ENCODE measurements at regions not wholly inside any gene's neighbourhood (a gene's known extent, or its start where the extent isn't known, plus 50 kb on each side); places are given as distances from the start of the nearest gene placed in this dataset.
"Not testable (repeated sequence)": the region's sequence is repeated elsewhere in the genome, so short reads cannot be mapped to it uniquely, and the experiment has no call there.

- DNase-seq: no peak
Observed at GRCh38 chr7:86592185-86592584, 51.5 kb upstream of the GRM3 start.

GRCh38 chr7:86574006-86574405 is 69.7 kb upstream of the GRM3 start:
- DNase-seq: no peak

DNA sequence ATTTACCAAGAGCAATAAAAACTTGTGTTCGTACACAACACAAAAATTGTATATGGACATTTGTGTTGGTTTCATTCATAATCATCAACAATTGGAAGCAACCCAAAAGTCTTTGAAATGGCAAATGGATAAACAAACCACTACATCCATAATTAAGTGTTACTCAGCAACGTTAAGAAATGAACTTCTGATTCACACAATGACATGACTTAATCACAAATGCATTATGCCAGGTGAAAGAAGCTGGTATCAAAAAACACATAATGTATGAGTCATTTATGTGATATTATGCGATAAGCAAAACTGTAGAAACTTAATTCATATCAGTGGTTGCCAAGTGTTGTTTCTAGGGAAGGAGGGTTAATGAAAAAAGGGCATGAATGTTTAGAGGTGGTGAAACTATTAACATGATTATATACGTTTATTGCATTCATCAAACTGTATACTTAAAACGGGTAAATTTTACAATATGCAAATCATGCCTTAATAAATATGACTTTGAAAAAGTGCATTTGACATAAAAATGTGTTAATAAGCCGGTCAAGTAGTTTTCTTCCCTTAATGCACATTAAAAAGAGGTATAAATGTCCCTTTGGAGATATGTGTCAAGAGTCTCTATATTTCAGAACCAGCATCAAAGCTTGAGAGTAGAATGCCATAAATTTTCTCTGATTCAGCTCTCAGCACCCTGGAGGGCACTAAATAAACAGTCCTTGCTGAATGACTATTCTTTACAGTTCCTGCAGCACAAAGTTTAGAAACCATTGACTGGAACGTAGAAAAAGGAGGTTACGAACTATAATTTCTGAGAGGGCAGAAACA is 84.8 kb upstream of the GRM3 start:
- DNase-seq: peak; percentile 69

DNA sequence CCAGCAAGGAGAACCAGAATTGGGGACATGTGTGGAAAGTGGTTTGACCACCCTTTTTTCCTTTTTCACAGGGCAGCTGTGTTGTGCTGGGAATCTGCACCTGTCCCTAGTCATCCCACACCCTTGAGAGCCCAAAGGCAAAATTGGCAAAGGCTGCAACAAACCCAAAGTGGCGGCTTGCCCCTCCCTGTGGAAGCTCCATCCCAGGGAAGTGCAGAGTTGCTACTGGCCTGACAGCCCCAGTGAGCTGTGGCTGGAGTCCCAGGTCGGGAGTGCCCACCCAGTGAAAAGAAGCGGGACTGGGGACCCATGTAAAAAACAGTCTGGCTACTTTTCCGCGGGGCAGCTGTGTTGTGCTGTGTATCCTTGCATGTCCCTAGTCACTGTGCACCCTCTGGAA is 109.1 kb upstream of the GRM3 start:
- DNase-seq: no peak

- no peak for DNase-seq
Observed at GRCh38 chr7:86504229-86504628, 139.5 kb upstream of the GRM3 start.

DNA sequence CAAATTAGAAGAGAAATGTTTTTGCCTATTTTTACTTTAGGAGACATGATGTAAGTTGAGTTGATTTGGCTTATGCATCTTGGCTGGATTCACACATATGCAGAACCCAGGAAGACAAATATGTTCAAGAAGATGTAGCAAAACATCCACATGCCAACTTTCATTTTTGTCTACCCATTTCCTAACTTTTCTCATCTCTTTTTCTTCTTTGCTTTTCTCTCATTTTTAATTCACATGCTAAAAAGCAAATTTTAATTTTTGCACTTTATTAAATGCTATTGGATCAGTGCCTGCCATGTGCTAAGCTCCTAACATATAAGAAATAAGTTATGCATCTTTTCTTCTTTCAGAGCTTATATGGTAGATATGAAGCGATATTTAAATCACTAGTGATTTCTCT is 143.7 kb upstream of the GRM3 start:
- DNase-seq: no peak

- no peak for DNase-seq
Observed at GRCh38 chr7:86485827-86486226, 157.9 kb upstream of the GRM3 start.

GRCh38 chr7:86479144-86479543 is 164.6 kb upstream of the GRM3 start:
- no peak for DNase-seq

GRCh38 chr7:86477343-86477935 is 166.3 kb upstream of the GRM3 start:
- DNase-seq: no peak

- no peak for DNase-seq
Observed at GRCh38 chr7:86470763-86471162, 172.9 kb upstream of the GRM3 start.

DNA sequence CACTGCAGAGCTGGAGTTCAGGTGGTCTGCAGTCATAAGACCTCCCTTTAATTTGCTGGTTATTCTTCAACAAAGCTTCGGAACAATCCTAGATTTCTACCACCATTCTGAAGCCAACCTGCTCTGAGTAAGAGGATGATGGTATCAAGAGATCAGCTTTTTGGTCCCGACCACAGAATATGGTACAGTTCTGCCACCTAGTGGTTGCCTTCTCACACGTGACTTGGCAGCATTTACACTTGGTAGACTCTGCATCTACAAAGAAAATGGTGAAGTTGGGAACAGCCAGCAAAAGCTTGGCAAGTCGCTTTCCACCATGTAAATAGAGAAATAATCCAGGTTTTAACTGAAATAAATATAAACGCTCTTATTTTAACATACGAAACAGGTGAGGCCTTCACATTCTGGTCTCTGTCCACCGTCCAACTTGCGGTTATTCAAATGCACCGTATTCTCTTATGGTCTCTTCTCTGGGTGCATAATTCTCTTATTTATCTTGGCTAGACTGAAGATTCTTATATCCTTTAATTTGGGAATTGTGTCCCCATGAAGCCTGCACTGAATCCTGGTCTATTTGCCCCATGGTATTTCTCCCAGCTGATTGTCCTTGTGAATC is 173.9 kb upstream of the GRM3 start:
- peak; percentile 75 for DNase-seq

- DNase-seq: no peak
Observed at GRCh38 chr7:86454753-86455152, 189.0 kb upstream of the GRM3 start.

DNA sequence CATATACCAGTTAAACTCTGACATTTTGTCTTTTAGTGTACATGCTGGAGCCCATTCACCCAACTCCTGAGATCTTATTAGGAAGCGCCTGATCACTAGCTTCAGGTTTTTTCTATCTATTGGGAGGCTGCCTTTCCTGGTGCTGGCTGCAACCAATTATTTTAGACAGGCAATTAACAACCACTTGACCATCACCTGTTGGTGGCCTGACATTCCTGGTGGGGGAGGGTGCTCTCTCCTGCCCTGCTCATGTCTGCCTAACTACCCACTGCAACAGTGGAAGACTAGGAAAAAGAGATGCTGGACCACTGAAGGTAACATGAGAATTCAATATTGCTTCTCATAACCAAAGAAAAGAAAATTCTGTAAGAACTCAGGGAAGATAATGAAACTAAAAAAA is 190.3 kb upstream of the GRM3 start:
- DNase-seq: peak; percentile 15

DNA sequence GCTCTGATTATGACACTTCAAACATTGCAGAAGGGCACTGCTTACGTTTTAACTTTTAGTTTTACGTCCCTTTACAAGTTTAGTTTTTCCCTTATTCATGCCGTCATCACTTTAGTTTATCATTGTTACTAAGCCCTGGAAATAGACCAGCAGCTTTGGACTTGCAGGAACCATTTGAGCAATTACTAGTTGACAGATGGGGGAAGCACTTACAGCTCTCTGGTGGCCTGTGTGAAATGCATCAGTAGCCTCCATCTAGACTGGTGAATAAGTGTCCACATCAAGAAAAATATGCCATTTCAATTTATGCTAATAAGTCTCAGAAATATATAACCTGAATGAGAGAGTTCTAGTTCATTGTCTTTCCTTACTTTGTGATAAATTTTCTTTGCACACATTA is 194.9 kb upstream of the GRM3 start:
- DNase-seq: no peak

DNA sequence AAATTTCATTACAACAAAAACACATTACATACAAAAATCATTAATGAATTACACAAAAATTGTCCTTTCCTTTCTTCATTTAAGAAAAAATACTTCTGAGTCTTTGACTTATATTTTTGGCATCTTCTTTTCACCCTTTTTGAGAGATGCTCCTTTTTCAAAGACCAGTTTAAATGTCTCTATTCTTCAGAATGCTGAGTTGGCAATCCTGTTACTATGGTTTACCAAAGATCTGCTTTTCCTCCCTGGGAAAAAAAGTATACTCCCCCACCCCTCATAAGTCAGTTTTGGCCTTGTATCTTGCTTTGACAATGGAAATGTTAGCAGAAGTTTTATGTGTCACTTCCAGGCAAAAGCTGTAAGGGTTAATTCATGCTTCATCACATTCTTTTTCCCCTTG is 198.4 kb upstream of the GRM3 start:
- DNase-seq: no peak

DNA sequence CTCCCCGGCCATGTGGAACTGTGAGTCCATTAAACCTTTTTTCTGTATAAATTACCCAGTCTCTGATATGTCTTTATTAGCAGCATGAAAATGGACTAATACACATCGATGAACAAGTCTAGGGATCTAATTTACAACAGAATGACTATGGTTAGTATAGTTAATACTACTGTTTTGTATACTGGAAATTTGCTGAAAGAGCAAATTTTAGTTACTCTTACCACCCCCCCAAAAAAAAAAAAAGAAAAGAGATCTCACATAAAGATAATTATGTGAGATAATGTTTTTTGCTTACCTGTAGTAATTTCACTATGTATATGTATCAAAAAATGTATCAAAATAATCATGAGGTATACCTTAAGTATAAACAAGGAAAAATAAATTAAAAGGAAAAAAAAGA is 199.5 kb upstream of the GRM3 start:
- DNase-seq: no peak

DNA sequence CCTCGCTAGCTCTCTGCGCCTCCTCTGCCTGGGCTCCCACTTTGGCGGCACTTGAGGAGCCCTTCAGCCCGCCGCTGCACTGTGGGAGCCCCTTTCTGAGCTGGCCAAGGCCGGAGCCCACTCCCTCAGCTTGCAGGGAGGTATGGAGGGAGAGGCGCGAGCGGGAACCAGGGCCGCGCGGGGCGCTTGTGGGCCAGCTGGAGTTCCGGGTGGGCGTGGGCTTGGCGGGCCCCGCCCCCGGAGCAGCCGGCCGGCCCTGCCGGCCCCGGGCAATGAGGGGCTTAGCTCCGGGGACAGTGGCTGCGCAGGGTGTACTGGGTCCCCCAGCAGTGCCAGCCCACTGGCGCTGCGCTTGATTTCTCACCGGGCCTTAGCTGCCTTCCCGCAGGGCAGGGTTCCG is 203.3 kb upstream of the GRM3 start:
- DNase-seq: not testable (repeated sequence)

- no peak for DNase-seq
Observed at GRCh38 chr7:86437951-86438450, 205.7 kb upstream of the GRM3 start.

DNA sequence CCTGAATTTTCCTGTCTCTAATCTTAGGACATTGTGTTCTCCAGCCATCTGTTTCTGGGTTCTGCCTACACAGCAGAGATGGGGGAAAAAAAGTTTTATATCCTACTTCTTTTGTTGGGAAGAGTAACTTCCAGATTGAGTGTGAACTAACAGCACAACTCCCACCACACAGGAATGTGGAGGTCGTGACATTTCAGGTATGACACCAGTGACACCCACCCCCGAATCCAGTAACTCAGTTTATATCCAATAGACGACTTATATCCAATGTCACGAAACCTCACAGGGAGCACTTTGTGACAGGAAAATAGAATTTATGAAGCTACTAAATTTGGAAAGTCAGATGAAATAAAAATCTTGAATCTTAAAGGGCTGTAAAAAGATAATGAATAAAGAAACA is 211.9 kb upstream of the GRM3 start:
- DNase-seq: no peak

GRCh38 chr7:86411814-86412213 is 231.9 kb upstream of the GRM3 start:
- DNase-seq: no peak

DNA sequence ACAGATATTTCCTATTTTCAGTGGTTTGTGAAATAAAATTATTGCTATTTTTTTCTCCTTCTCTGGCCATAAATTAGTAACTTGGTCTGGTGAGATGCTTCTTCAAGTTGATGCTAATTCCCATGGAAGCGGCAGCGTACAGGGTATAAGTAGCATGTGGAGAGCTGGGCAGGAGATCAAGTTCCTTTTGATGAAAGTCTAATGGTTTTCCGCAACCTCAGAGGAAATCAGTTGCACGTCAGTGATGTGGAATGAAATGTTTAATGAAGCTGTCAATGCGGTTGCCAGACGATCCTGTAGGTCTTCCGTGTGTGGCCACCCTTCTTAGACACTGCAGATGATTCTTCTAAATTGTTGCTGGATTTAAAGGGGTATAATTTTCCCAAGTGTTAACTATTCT is 236.4 kb upstream of the GRM3 start:
- DNase-seq: no peak

- DNase-seq: no peak
Observed at GRCh38 chr7:86391813-86392212, 251.9 kb upstream of the GRM3 start.

GRCh38 chr7:86375602-86376001 is 268.1 kb upstream of the GRM3 start:
- not testable (repeated sequence) for DNase-seq

DNA sequence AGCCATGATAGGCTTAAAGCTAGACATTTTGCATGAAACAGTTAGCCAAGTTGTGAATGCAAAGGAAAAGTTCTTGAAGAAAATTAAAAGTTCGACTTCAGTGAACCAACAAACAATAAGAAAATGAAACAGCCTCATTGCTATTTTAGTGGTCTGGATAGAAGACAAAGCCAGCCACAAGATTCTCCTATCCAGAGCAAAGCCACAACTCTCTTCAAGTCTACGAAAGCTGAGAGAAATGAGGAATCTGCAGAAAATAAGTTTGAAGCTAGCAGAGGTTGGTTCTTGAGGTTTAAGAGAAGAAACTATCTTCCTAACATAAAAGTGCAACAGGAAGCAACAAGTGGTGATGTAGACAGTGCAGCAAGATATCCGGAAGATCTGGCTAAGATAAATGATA is 271.4 kb upstream of the GRM3 start:
- DNase-seq: no peak
